ENCODE measurements at regions not wholly inside any gene's neighbourhood (a gene's known extent, or its start where the extent isn't known, plus 50 kb on each side); places are given as distances from the start of the nearest gene placed in this dataset.

DNA sequence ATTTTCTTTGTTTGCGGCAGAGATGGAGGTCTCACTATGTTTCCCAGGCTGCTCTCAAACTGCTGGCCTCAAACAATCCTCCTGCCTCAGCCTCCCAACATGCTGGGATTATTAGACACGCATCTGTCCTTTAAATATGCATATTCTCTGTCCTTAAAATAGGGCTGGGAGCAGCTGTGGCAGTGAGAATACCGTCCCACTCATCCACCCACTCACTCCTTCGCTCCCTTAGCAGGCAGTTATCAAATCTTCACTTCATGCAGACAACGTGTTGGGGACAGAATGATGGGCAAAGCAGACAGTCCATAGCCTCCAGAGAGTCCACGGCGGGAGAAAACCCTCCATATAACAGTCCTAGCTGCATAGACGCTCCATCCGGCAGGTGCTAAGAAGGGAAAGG lies 179.4 kb downstream of the ZBTB18 start:
- FAIRE-seq (no peak), DNase-seq (no peak)
- peaks cover 0 to 9% (median 7%) of the 10 kb centered on the region in 3 donors for H3K27me3 ChIP-seq (ENCODE audit: control insufficient read depth in 3 of 3, insufficient read depth in 3 of 3, low read length in 3 of 3)
- no peak overlapping the region for H3K4me3 ChIP-seq (ENCODE audit: low read depth in 1 of 3, low read length in 3 of 3)
- H3K4me1 ChIP-seq (ENCODE audit: control insufficient read depth in 3 of 3, insufficient read depth in 2 of 3, low read depth in 1 of 3, low read length in 2 of 3) = no peaks in the 10 kb centered on the region
- H3K36me3 ChIP-seq (ENCODE audit: control insufficient read depth in 3 of 3, insufficient read depth in 2 of 3, low read depth in 1 of 3, low read length in 3 of 3) = no peaks in the 10 kb centered on the region
- H3K27ac ChIP-seq (ENCODE audit: low read depth in 1 of 3, low read length in 2 of 3) = no peak overlapping the region
- no peaks in the 10 kb centered on the region for H3K9me3 ChIP-seq (ENCODE audit: control insufficient read depth in 2 of 2, insufficient read depth in 1 of 2, low read depth in 1 of 2, low read length in 1 of 2)
- WGBS, 3 donors = 84 to 88% (median 87%) methylated on average over 8 to 9 of the region's 9 CpGs

DNA sequence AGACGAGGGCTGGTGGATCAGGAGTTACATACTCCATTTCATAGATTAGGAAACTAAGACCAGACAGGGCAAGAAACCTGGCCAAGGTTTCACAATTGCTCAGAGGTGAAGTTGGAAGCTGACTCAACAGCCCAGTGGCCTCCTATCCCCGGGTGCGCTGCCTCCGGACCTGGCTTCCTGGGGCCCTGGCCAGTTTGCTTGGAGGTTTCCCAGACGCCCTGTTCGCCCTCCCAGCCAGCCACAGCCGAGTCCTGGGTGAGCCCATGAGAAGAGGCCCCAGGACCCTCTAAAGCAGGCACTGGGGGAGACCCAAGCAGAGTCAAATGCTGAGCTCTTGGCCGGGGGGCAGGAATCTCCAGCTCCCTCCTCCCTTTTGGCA lies 180.1 kb downstream of the ZBTB18 start:
- H3K36me3 ChIP-seq (ENCODE audit: control insufficient read depth in 3 of 3, insufficient read depth in 2 of 3, low read depth in 1 of 3, low read length in 3 of 3) = no peaks in the 10 kb centered on the region
- H3K27ac ChIP-seq (ENCODE audit: low read depth in 1 of 3, low read length in 2 of 3) = no peak overlapping the region
- peaks cover 0 to 9% (median 7%) of the 10 kb centered on the region in 3 donors for H3K27me3 ChIP-seq (ENCODE audit: control insufficient read depth in 3 of 3, insufficient read depth in 3 of 3, low read length in 3 of 3)
- no peaks in the 10 kb centered on the region for H3K9me3 ChIP-seq (ENCODE audit: control insufficient read depth in 2 of 2, insufficient read depth in 1 of 2, low read depth in 1 of 2, low read length in 1 of 2)
- H3K4me1 ChIP-seq (ENCODE audit: control insufficient read depth in 3 of 3, insufficient read depth in 2 of 3, low read depth in 1 of 3, low read length in 2 of 3) = no peaks in the 10 kb centered on the region
- H3K4me3 ChIP-seq (ENCODE audit: low read depth in 1 of 3, low read length in 3 of 3) = no peak overlapping the region
- 42 to 61% (median 45%) methylated on average over 8 of the region's 8 CpGs for WGBS, 3 donors
- FAIRE-seq (no peak), DNase-seq (no peak)

GRCh38 chr1:244231572-244232315 lies 180.7 kb downstream of the ZBTB18 start:
- FAIRE-seq = no peak

GRCh38 chr1:244234009-244234643 lies 183.0 kb downstream of the ZBTB18 start:
- peaks cover 0 to 9% (median 4%) of the 10 kb centered on the region in 3 donors for H3K27me3 ChIP-seq (ENCODE audit: control insufficient read depth in 3 of 3, insufficient read depth in 3 of 3, low read length in 3 of 3)
- no peak overlapping the region for H3K27ac ChIP-seq (ENCODE audit: low read depth in 1 of 3, low read length in 2 of 3)
- H3K4me3 ChIP-seq (ENCODE audit: low read depth in 1 of 3, low read length in 3 of 3) = no peak overlapping the region
- no peaks in the 10 kb centered on the region for H3K4me1 ChIP-seq (ENCODE audit: control insufficient read depth in 3 of 3, insufficient read depth in 2 of 3, low read depth in 1 of 3, low read length in 2 of 3)
- FAIRE-seq (no peak), DNase-seq (no peak)
- H3K36me3 ChIP-seq (ENCODE audit: control insufficient read depth in 3 of 3, insufficient read depth in 2 of 3, low read depth in 1 of 3, low read length in 3 of 3) = no peaks in the 10 kb centered on the region
- no peaks in the 10 kb centered on the region for H3K9me3 ChIP-seq (ENCODE audit: control insufficient read depth in 2 of 2, insufficient read depth in 1 of 2, low read depth in 1 of 2, low read length in 1 of 2)
- 76 to 82% (median 81%) methylated on average over 15 of the region's 15 CpGs for WGBS, 3 donors

More at GRCh38 chr1:244231572-244232315, 180.7 kb downstream of the ZBTB18 start:
- Histone ChIP-seq H3K4me1 (ENCODE audit: control insufficient read depth in 3 of 3, insufficient read depth in 2 of 3, low read depth in 1 of 3, low read length in 2 of 3) (no peaks in the 10 kb centered on the region), H3K27ac (ENCODE audit: low read depth in 1 of 3, low read length in 2 of 3) (no peak overlapping the region), H3K4me3 (ENCODE audit: low read depth in 1 of 3, low read length in 3 of 3) (no peak overlapping the region), H3K9me3 (ENCODE audit: control insufficient read depth in 2 of 2, insufficient read depth in 1 of 2, low read depth in 1 of 2, low read length in 1 of 2) (no peaks in the 10 kb centered on the region), H3K36me3 (ENCODE audit: control insufficient read depth in 3 of 3, insufficient read depth in 2 of 3, low read depth in 1 of 3, low read length in 3 of 3) (no peaks in the 10 kb centered on the region), H3K27me3 (ENCODE audit: control insufficient read depth in 3 of 3, insufficient read depth in 3 of 3, low read length in 3 of 3) (peaks cover 0 to 9% (median 7%) of the 10 kb centered on the region in 3 donors)
- WGBS, 3 donors = 26 to 51% (median 28%) methylated on average over 27 of the region's 27 CpGs
- DNase-seq = peak; percentile 16 to 21

DNA sequence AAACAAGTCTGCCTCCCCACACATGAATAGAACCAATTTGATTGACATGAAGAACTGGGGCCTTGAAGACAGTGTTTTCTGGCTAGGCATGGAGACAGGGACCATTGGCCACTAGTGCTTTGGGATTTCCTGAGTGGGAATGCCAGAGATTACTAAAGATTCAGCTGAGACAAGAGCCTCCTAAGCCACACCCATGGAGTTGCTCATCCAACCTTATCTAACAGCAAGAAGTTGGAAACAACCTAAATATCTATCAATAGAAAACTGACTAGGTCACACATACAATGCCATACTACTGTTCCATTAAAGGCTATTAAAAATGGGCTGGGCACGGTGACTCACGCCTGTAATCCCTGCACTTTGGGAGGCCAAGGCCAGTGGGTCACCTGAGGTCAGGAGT lies 184.1 kb downstream of the ZBTB18 start:
- Histone ChIP-seq H3K27me3 (ENCODE audit: control insufficient read depth in 3 of 3, insufficient read depth in 3 of 3, low read length in 3 of 3) (peaks cover 0 to 9% (median 4%) of the 10 kb centered on the region in 3 donors), H3K4me1 (ENCODE audit: control insufficient read depth in 3 of 3, insufficient read depth in 2 of 3, low read depth in 1 of 3, low read length in 2 of 3) (no peaks in the 10 kb centered on the region), H3K36me3 (ENCODE audit: control insufficient read depth in 3 of 3, insufficient read depth in 2 of 3, low read depth in 1 of 3, low read length in 3 of 3) (no peaks in the 10 kb centered on the region), H3K27ac (ENCODE audit: low read depth in 1 of 3, low read length in 2 of 3) (no peak overlapping the region), H3K9me3 (ENCODE audit: control insufficient read depth in 2 of 2, insufficient read depth in 1 of 2, low read depth in 1 of 2, low read length in 1 of 2) (no peaks in the 10 kb centered on the region), H3K4me3 (ENCODE audit: low read depth in 1 of 3, low read length in 3 of 3) (no peak overlapping the region)
- peak in 1 of 2 donors; percentile 4 for DNase-seq
- WGBS, 3 donors = 16 to 77% (median 41%) methylated on average over 2 of the region's 2 CpGs
- no peak for FAIRE-seq

- WGBS, 3 donors = 76 to 86% (median 83%) methylated on average over 6 of the region's 6 CpGs
- FAIRE-seq (no peak), DNase-seq (no peak)
- Histone ChIP-seq H3K36me3 (ENCODE audit: control insufficient read depth in 3 of 3, insufficient read depth in 2 of 3, low read depth in 1 of 3, low read length in 3 of 3) (no peaks in the 10 kb centered on the region), H3K9me3 (ENCODE audit: control insufficient read depth in 2 of 2, insufficient read depth in 1 of 2, low read depth in 1 of 2, low read length in 1 of 2) (no peaks in the 10 kb centered on the region), H3K27me3 (ENCODE audit: control insufficient read depth in 3 of 3, insufficient read depth in 3 of 3, low read length in 3 of 3) (peaks cover 0 to 5% (median 4%) of the 10 kb centered on the region in 3 donors), H3K27ac (ENCODE audit: low read depth in 1 of 3, low read length in 2 of 3) (no peak overlapping the region), H3K4me1 (ENCODE audit: control insufficient read depth in 3 of 3, insufficient read depth in 2 of 3, low read depth in 1 of 3, low read length in 2 of 3) (no peaks in the 10 kb centered on the region), H3K4me3 (ENCODE audit: low read depth in 1 of 3, low read length in 3 of 3) (no peak overlapping the region)
Measured at GRCh38 chr1:244236101-244236500, 185.0 kb downstream of the ZBTB18 start.

- no peaks in the 10 kb centered on the region for H3K4me1 ChIP-seq (ENCODE audit: control insufficient read depth in 3 of 3, insufficient read depth in 2 of 3, low read depth in 1 of 3, low read length in 2 of 3)
- H3K36me3 ChIP-seq (ENCODE audit: control insufficient read depth in 3 of 3, insufficient read depth in 2 of 3, low read depth in 1 of 3, low read length in 3 of 3) = no peaks in the 10 kb centered on the region
- 85 to 89% (median 87%) methylated on average over 7 of the region's 7 CpGs for WGBS, 3 donors
- H3K27me3 ChIP-seq (ENCODE audit: control insufficient read depth in 3 of 3, insufficient read depth in 3 of 3, low read length in 3 of 3) = peaks cover 0 to 4% (median 0%) of the 10 kb centered on the region in 3 donors
- H3K27ac ChIP-seq (ENCODE audit: low read depth in 1 of 3, low read length in 2 of 3) = no peak overlapping the region
- H3K9me3 ChIP-seq (ENCODE audit: control insufficient read depth in 2 of 2, insufficient read depth in 1 of 2, low read depth in 1 of 2, low read length in 1 of 2) = no peaks in the 10 kb centered on the region
- H3K4me3 ChIP-seq (ENCODE audit: low read depth in 1 of 3, low read length in 3 of 3) = no peak overlapping the region
- no peak for FAIRE-seq
- DNase-seq = no peak
Measured at GRCh38 chr1:244236721-244237120, 185.6 kb downstream of the ZBTB18 start.

DNA sequence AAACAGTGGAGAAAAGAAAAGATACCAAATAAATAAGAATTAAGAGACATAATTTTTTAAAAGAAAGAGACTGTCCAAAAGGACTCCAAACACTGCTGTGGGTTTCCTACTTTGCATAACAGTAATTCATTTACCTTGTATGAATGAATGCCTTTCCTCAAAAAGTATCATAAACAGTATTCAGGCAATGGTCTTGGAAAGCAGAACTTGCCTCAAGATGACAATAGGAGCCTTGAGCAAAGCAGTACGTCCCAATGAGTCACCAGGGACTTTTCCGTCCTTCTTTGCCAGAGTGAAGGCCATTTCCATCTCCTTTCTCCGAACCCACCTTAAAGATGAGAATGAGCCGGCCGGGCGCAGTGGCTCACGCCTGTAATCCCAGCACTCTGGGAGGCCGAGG lies 186.4 kb downstream of the ZBTB18 start:
- Histone ChIP-seq H3K4me1 (ENCODE audit: control insufficient read depth in 3 of 3, insufficient read depth in 2 of 3, low read depth in 1 of 3, low read length in 2 of 3) (no peaks in the 10 kb centered on the region), H3K36me3 (ENCODE audit: control insufficient read depth in 3 of 3, insufficient read depth in 2 of 3, low read depth in 1 of 3, low read length in 3 of 3) (no peaks in the 10 kb centered on the region), H3K9me3 (ENCODE audit: control insufficient read depth in 2 of 2, insufficient read depth in 1 of 2, low read depth in 1 of 2, low read length in 1 of 2) (no peaks in the 10 kb centered on the region), H3K27ac (ENCODE audit: low read depth in 1 of 3, low read length in 2 of 3) (no peak overlapping the region), H3K27me3 (ENCODE audit: control insufficient read depth in 3 of 3, insufficient read depth in 3 of 3, low read length in 3 of 3) (no peaks in the 10 kb centered on the region), H3K4me3 (ENCODE audit: low read depth in 1 of 3, low read length in 3 of 3) (no peak overlapping the region)
- DNase-seq (no peak), FAIRE-seq (no peak)
- WGBS, 3 donors = 85 to 87% (median 85%) methylated on average over 8 of the region's 8 CpGs
